ENCODE measurements at regions not wholly inside any gene's neighbourhood (a gene's known extent, or its start where the extent isn't known, plus 50 kb on each side); places are given as distances from the start of the nearest gene placed in this dataset.
"Not testable (repeated sequence)": the region's sequence is repeated elsewhere in the genome, so short reads cannot be mapped to it uniquely, and the experiment has no call there.

GRCh38 chr12:96086190-96086589 is 50.8 kb upstream of the LTA4H start:
- CTCF ChIA-PET; H4K91ac ChIP-seq (ENCODE audit: insufficient read depth, low read depth, low read length): not testable (repeated sequence)

More at GRCh38 chr12:96086190-96086589, 50.8 kb upstream of the LTA4H start:
- DNase-seq; H3K4me3 ChIP-seq (ENCODE audit: insufficient read depth, low read depth, low read length); H2AK9ac ChIP-seq (replicated peaks; ENCODE audit: low read depth, low read length, poor library complexity); H4K20me1 ChIP-seq (ENCODE audit: insufficient read depth, low read length); H2BK5ac ChIP-seq (ENCODE audit: low read depth, low read length, poor library complexity, severe bottlenecking); H2BK120ac ChIP-seq (ENCODE audit: low read depth, low read length); H3K79me1 ChIP-seq (ENCODE audit: low read depth in 1 of 2, low read length in 2 of 2); H2AFZ ChIP-seq (replicated peaks; ENCODE audit: low read length, poor library complexity); H3K9ac ChIP-seq (ENCODE audit: low read depth, low read length); H3K4me2 ChIP-seq (ENCODE audit: low read depth, low read length); H3K18ac ChIP-seq (ENCODE audit: low read depth, low read length); H3K4me1 ChIP-seq (ENCODE audit: control insufficient read depth, insufficient read depth, low read length); BruUV-seq (replicated peaks); POLR2A ChIA-PET (ENCODE audit: unreplicated experiment); H3K56ac ChIP-seq (ENCODE audit: extremely low read depth, insufficient read depth, low read length); in situ Hi-C loops (cut with MboI; ENCODE audit: low sequenced_read_pairs); H3K27ac ChIP-seq (ENCODE audit: insufficient read depth, low read length); ATAC-seq (ENCODE audit: low read depth); H3K14ac ChIP-seq (replicated peaks; ENCODE audit: low read depth, low read length); H4K8ac ChIP-seq (ENCODE audit: low read depth in 2 of 2, low read length in 2 of 2); H3K36me3 ChIP-seq (ENCODE audit: control insufficient read depth, insufficient read depth, low read length); H2AK5ac ChIP-seq (ENCODE audit: low read depth, low read length); H2BK20ac ChIP-seq (ENCODE audit: low read depth, low read length); H3K23ac ChIP-seq (ENCODE audit: low read depth, low read length); H4K5ac ChIP-seq (ENCODE audit: low read depth, low read length); H3K27me3 ChIP-seq (ENCODE audit: control insufficient read depth, insufficient read depth, low read length); H3K4ac ChIP-seq (ENCODE audit: low read depth, low read length); dilution Hi-C loops (cut with HindIII; ENCODE audit: low sequenced_read_pairs, unreplicated experiment); H2BK15ac ChIP-seq (ENCODE audit: low read depth, low read length); intact Hi-C loops (cut with micrococcal nuclease); H3K9me1 ChIP-seq (ENCODE audit: insufficient read depth, low read length); H3K9me3 ChIP-seq (ENCODE audit: control insufficient read depth, insufficient read depth, low read length): not testable (repeated sequence)

Measured in IMR-90 (cell line).